BJ (cell line): ENCODE measurements at regions not wholly inside any gene's neighbourhood (a gene's known extent, or its start where the extent isn't known, plus 50 kb on each side); places are given as distances from the start of the nearest gene placed in this dataset.

Experiments
- CTCF ChIA-PET: fragments of 350-600 bp; formaldehyde crosslinking; extraction: SDS; loops from one replicate; lab custom pipeline; 2021; ENCODE audit warnings: antibody characterized with exemption, inconsistent platforms; lab: Yijun Ruan, JAX
- POLR2A ChIA-PET: fragments of 300-600 bp; sonication (Branson Sonifier 250); formaldehyde crosslinking; extraction: SDS; loops from one replicate; lab custom pipeline; 2021; ENCODE audit warnings: antibody characterized with exemption; lab: Charles Lee
- DNase-seq: peaks from one replicate; pipeline ENCODE4 v3.0.0-alpha.2; 2011; ENCODE audit warnings: low read depth
- H3K27me3 ChIP-seq: 2 replicates; pipeline ENCODE4 v1.6.0; 2011; ENCODE audit warnings: low read length; ENCODE audit not compliant: control insufficient read depth, insufficient read depth
- H3K36me3 ChIP-seq: 2 replicates; pipeline ENCODE4 v1.5.1; 2011; ENCODE audit warnings: low read length; ENCODE audit not compliant: control insufficient read depth, insufficient read depth
- H3K4me3 ChIP-seq: 2 replicates; pipeline ENCODE4 v1.5.1; 2011; ENCODE audit warnings: low read depth, mild to moderate bottlenecking, control low read depth, low read length
- TF ChIP-seq, protein P1 (sequence below): IDR thresholded peaks from 2 replicates; pipeline ENCODE4 v1.5.1; 2011; ENCODE audit warnings: low read depth, mild to moderate bottlenecking, control low read depth, inconsistent platforms, low read length, moderate library complexity; ENCODE audit not compliant: insufficient read depth

DNA sequence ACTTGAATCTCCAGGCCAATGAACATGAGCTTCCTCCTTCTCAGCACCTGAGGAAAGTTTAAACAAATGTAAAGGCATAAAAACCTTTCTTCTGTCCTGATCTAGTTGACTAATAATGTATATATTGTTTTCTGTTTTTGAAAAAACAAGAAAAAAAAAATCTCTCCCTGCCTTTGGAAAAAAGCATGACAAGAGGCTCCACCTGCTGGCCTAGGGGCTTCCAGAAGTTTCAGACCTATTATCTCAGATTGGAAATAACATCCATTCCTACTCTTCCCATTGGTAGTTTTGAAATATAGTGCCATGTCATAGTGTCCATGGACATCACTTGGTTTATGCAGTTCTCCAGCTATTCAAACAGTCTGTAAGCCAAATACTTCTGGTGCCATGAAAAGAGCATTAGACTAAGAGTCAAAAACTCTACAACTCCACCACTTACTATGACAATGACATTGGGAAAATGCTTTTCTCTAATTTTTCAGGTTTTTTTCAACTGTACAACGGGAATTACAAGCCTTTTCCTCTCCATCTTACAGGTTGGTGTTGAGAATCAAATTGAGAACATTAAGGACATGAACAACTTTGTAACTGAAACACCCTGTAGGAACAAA lies 409.6 kb upstream of the MPDZ start:
- Histone ChIP-seq H3K27me3 (no peaks in the 10 kb centered on the region), H3K4me3 (no peak overlapping the region), H3K36me3 (no peaks in the 10 kb centered on the region)
- no peak for DNase-seq
- TF ChIP-seq, protein P1, sequence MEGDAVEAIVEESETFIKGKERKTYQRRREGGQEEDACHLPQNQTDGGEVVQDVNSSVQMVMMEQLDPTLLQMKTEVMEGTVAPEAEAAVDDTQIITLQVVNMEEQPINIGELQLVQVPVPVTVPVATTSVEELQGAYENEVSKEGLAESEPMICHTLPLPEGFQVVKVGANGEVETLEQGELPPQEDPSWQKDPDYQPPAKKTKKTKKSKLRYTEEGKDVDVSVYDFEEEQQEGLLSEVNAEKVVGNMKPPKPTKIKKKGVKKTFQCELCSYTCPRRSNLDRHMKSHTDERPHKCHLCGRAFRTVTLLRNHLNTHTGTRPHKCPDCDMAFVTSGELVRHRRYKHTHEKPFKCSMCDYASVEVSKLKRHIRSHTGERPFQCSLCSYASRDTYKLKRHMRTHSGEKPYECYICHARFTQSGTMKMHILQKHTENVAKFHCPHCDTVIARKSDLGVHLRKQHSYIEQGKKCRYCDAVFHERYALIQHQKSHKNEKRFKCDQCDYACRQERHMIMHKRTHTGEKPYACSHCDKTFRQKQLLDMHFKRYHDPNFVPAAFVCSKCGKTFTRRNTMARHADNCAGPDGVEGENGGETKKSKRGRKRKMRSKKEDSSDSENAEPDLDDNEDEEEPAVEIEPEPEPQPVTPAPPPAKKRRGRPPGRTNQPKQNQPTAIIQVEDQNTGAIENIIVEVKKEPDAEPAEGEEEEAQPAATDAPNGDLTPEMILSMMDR = no peak; the same call in 1 of the 2 replicates
- CTCF ChIA-PET = no interaction called here
- POLR2A ChIA-PET = no interaction called here

DNA sequence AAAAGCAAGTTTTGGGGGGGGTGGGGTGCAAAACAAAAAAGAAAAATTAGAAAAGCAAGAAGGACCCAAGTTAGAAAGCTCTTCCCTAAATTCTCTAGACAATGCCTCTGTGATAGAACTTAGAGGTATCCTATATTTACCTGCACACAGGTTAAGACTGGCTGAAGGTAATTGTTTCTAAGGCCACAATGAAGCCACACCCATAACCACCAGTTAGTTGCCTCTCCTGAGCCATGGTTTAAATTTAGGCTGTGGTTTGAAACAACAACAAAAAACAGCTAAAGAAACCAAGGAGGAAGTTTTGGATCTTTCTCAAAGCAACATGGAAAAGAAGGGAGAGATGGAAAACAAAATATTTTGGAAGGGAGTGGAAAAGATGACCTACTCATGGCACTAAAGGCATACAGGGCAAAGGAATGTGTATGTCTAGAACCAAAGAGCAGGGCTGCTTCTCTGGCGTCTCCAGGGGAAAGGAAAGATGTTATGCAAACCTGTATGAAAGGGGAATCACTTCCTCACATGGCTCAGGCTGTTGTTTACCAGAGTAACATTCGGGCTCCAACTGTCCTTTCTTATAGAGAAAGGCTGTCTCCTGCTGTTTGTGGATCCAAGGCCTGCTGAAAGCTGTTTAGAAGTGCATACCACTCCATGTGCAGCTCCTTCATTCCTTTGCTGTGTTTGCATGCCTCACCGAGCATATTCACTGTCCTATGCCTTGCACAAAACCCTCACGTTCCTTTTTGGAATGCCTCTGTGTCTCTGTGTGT lies 408.9 kb upstream of the MPDZ start:
- Histone ChIP-seq H3K27me3 (no peaks in the 10 kb centered on the region), H3K36me3 (no peaks in the 10 kb centered on the region), H3K4me3 (no peak overlapping the region)
- no peak for DNase-seq
- CTCF ChIA-PET = interaction anchor here (0.6 kb wide), 1 partner anchor 259 kb away, joined by 3 read pairs; no protein-coding TSS in a partner anchor
- TF ChIP-seq, protein P1 = no peak
- POLR2A ChIA-PET = no interaction called here

DNA sequence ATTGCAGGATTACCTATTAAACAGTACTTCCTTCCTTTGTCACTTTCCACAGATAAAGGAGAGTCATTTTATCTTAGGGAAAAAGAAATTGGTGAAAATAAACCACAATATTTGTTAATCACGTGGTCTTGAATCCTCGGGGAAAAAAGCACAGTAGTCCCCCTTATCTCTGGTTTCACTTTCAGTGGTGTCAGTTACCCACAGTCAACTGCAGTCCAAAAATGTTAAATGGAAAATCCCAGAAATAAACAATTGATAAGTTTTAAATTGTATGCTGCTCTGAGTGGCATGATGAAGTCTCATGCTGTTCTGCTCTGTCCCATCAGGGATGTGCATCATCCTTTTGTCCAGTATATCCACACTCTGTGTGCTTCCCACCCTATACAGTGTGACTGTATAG lies 405.2 kb upstream of the MPDZ start:
- DNase-seq = no peak

DNA sequence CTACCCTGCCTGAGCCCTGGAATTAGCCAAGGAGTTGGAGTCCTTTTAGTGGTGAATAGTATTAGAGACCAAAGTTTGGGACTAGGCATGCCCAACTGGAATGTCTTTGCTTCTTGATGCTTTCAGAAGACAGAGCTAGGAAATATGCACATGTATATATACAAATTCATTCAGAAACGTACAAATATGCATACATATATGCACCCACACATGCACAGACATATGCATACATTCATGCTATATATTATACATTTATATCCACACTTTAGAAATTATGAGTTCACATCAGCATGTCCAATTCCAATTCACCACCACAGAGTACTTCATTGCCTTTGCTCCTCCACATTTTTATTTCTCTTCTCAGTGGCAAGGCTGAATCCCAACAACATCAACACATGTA lies 398.3 kb upstream of the MPDZ start:
- ChIA-PET CTCF (no interaction called here), POLR2A (no interaction called here)
- H3K4me3 ChIP-seq = no peak overlapping the region
- H3K27me3 ChIP-seq = no peaks in the 10 kb centered on the region
- H3K36me3 ChIP-seq = no peaks in the 10 kb centered on the region
- TF ChIP-seq, protein P1 = no peak
- no peak for DNase-seq

More for the DNA sequence above, 405.2 kb upstream of the MPDZ start:
- no peak overlapping the region for H3K4me3 ChIP-seq
- TF ChIP-seq, protein P1 = no peak
- POLR2A ChIA-PET = no interaction called here
- CTCF ChIA-PET = interaction anchor here (0.5 kb wide), 1 partner anchor 161 kb away, joined by 3 read pairs; no protein-coding TSS in a partner anchor
- H3K27me3 ChIP-seq = no peaks in the 10 kb centered on the region
- no peaks in the 10 kb centered on the region for H3K36me3 ChIP-seq

- DNase-seq = no peak
- no peaks in the 10 kb centered on the region for H3K36me3 ChIP-seq
Observed at GRCh38 chr9:13675638-13676000, 396.1 kb upstream of the MPDZ start.

More at GRCh38 chr9:13675638-13676000, 396.1 kb upstream of the MPDZ start:
- no peak overlapping the region for H3K4me3 ChIP-seq
- CTCF ChIA-PET = no interaction called here
- POLR2A ChIA-PET = no interaction called here
- no peaks in the 10 kb centered on the region for H3K27me3 ChIP-seq
- TF ChIP-seq, protein P1 = no peak
